CD14-positive monocyte (primary cell): ENCODE measurements at regions not wholly inside any gene's neighbourhood (a gene's known extent, or its start where the extent isn't known, plus 50 kb on each side); places are given as distances from the start of the nearest gene placed in this dataset.

Source experiments
- DNase-seq, 3 donors: peaks; one replicate each; pipeline ENCODE4 v3.0.0-alpha.2; 2011 to 2022
- H2AFZ ChIP-seq: 2 replicates; pipeline ENCODE4 v1.6.0; 2012; ENCODE audit warnings: mild to moderate bottlenecking, low read depth, low read length, inconsistent platforms; ENCODE audit not compliant: insufficient read depth, poor library complexity, severe bottlenecking
- H3K27ac ChIP-seq, 2 donors: 1 replicate in 1 of 2; 2 replicates in 1 of 2; pipeline ENCODE4 v1.5.1; 2012 to 2013; ENCODE audit warnings: low read length in 2 of 2, control low read depth in 1 of 2, inconsistent platforms in 1 of 2, low read depth in 1 of 2, mild to moderate bottlenecking in 1 of 2
- H3K27me3 ChIP-seq, 2 donors: one replicate each; pipeline versions ENCODE4 v1.6.0 to v1.6.1; 2011 to 2013; ENCODE audit warnings: low read length in 2 of 2; ENCODE audit not compliant: control insufficient read depth in 2 of 2, insufficient read depth in 2 of 2
- H3K36me3 ChIP-seq, 2 donors: replicated peaks in 1 of 2; 1 replicate in 1 of 2; 2 replicates in 1 of 2; pipeline versions ENCODE4 v1.5.1 to v1.6.1; 2012 to 2013; ENCODE audit warnings: low read length in 2 of 2, control low read depth in 1 of 2, inconsistent platforms in 1 of 2, mild to moderate bottlenecking in 1 of 2; ENCODE audit not compliant: insufficient read depth in 2 of 2, control insufficient read depth in 1 of 2
- H3K4me1 ChIP-seq, 2 donors: 1 replicate in 1 of 2; 2 replicates in 1 of 2; pipeline versions ENCODE4 v1.5.1 to v1.6.1; 2012 to 2013; ENCODE audit warnings: low read length in 2 of 2, control low read depth in 1 of 2, inconsistent platforms in 1 of 2, mild to moderate bottlenecking in 1 of 2, moderate library complexity in 1 of 2; ENCODE audit not compliant: insufficient read depth in 2 of 2, control insufficient read depth in 1 of 2
- H3K4me2 ChIP-seq: replicated peaks from 2 replicates; pipeline ENCODE3; 2012; ENCODE audit warnings: low read length, moderate library complexity, mild to moderate bottlenecking; ENCODE audit not compliant: poor library complexity, severe bottlenecking; ENCODE audit errors: extremely low read depth
- H3K4me3 ChIP-seq, 3 experiments: fragments of 200-600 bp in 1 of 3; sonication (generic) in 1 of 3; replicated peaks in 1 of 3; 1 replicate in 2 of 3; 2 replicates in 1 of 3; pipeline ENCODE4 v1.5.1; 2011 to 2013; ENCODE audit warnings: low read length in 3 of 3, mild to moderate bottlenecking in 3 of 3, control low read depth in 2 of 3, low read depth in 2 of 3, inconsistent platforms in 1 of 3, moderate library complexity in 1 of 3
- H3K79me2 ChIP-seq: 2 replicates; pipeline ENCODE4 v1.6.0; 2012; ENCODE audit warnings: mild to moderate bottlenecking, control low read depth, inconsistent platforms, low read length, moderate library complexity; ENCODE audit not compliant: insufficient read depth
- H3K9ac ChIP-seq: 2 replicates; pipeline ENCODE4 v1.6.0; 2017; ENCODE audit warnings: low read length, mild to moderate bottlenecking; ENCODE audit not compliant: insufficient read depth, poor library complexity, severe bottlenecking
- H3K9me3 ChIP-seq, 2 donors: replicated peaks in 1 of 2; 1 replicate in 1 of 2; 2 replicates in 1 of 2; pipeline versions ENCODE4 v1.5.1 to v1.6.1; 2012 to 2013; ENCODE audit warnings: low read length in 2 of 2, control low read depth in 1 of 2; ENCODE audit not compliant: control insufficient read depth in 1 of 2, insufficient read depth in 1 of 2
- H4K20me1 ChIP-seq: 2 replicates; pipeline ENCODE4 v1.6.0; 2012; ENCODE audit warnings: mild to moderate bottlenecking, low read length, control low read depth, moderate library complexity; ENCODE audit not compliant: insufficient read depth
- H3K27ac Mint-ChIP-seq, 7 donors: one replicate each; pipeline ENCODE4 v1.8.0; 2020; ENCODE audit warnings: mild to moderate bottlenecking in 7 of 7, mixed read lengths in 7 of 7, moderate library complexity in 6 of 7, inconsistent platforms in 2 of 7
- H3K27me3 Mint-ChIP-seq, 3 donors: one replicate each; pipeline ENCODE4 v1.8.0; 2021 to 2022; ENCODE audit warnings: low read depth in 3 of 3, mild to moderate bottlenecking in 3 of 3, mixed read lengths in 3 of 3, moderate library complexity in 3 of 3, inconsistent platforms in 1 of 3
- H3K36me3 Mint-ChIP-seq, 2 donors: one replicate each; pipeline ENCODE4 v1.8.0; 2020; ENCODE audit warnings: mixed read lengths in 2 of 2, inconsistent platforms in 1 of 2, mild to moderate bottlenecking in 1 of 2
- H3K4me1 Mint-ChIP-seq: one replicate; pipeline ENCODE4 v1.8.0; 2020; ENCODE audit warnings: mild to moderate bottlenecking, mixed read lengths
- H3K4me3 Mint-ChIP-seq, 2 donors: one replicate each; pipeline ENCODE4 v1.8.0; 2020; ENCODE audit warnings: mild to moderate bottlenecking in 2 of 2, mixed read lengths in 2 of 2, moderate library complexity in 1 of 2
- H3K9me3 Mint-ChIP-seq, 7 donors: one replicate each; pipeline ENCODE4 v1.8.0; 2020 to 2022; ENCODE audit warnings: mixed read lengths in 7 of 7, mild to moderate bottlenecking in 6 of 7, moderate library complexity in 6 of 7, inconsistent platforms in 2 of 7
- WGBS: methylation state at CpG from one replicate; pipeline ENCODE4 v1.1.5; 2013; ENCODE audit warnings: missing lambda C conversion rate; ENCODE audit not compliant: insufficient coverage; 5-methylcytosine and 5-hydroxymethylcytosine counted together
- intact Hi-C, 2 donors: fragments of 100-400 bp; cut with micrococcal nuclease; formaldehyde crosslinking; loops; one replicate each; pipeline versions ENCODE4 v1.15.0 to v1.15.1; 2023
- TF ChIP-seq, protein P1 (sequence below): fragments of 200-600 bp; IDR thresholded peaks from one replicate; pipeline ENCODE4 v1.8.0; 2022; ENCODE audit warnings: antibody characterized with exemption, mild to moderate bottlenecking

DNA sequence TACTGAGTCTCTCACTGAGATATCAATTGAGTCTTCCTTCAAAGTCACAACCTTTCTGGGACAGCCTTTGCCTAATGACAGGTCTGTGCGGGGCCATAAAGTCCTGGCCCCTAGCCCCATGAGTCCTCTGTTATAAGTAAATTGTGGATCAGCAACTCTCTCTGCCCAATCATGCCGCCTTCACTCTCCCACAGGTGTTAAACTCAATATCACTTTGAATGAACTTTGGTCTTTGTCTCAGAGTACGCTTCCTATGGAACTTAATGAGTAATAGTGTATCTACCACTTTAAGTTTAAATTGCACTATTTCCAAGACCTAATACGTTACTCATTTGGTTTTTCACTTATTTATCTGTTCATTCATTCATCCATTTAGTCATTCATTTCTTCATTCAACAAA, 826.4 kb downstream of the TUSC7 start:
- H4K20me1 ChIP-seq: no peaks in the 10 kb centered on the region

DNA sequence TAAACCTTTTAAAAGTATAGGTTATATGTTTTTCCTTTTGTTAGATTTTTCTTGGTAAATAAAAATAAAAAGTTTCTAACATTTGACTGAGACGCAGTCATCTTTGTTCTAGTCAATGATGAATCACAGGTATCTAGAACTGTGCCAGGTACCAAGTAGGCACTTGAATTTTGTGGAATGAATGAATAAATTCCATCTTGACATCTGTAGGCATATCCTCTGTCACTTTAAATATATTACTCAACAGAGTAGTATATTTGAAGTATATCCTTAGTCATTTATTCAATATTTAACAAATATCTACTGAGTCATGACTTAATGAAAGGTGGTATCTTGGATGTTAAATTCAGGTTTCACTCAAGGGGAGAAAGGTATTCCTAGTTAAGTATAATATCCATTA, 828.4 kb downstream of the TUSC7 start:
- TF ChIP-seq, protein P1, sequence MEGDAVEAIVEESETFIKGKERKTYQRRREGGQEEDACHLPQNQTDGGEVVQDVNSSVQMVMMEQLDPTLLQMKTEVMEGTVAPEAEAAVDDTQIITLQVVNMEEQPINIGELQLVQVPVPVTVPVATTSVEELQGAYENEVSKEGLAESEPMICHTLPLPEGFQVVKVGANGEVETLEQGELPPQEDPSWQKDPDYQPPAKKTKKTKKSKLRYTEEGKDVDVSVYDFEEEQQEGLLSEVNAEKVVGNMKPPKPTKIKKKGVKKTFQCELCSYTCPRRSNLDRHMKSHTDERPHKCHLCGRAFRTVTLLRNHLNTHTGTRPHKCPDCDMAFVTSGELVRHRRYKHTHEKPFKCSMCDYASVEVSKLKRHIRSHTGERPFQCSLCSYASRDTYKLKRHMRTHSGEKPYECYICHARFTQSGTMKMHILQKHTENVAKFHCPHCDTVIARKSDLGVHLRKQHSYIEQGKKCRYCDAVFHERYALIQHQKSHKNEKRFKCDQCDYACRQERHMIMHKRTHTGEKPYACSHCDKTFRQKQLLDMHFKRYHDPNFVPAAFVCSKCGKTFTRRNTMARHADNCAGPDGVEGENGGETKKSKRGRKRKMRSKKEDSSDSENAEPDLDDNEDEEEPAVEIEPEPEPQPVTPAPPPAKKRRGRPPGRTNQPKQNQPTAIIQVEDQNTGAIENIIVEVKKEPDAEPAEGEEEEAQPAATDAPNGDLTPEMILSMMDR: no peak
- H3K27ac Mint-ChIP-seq: no peak overlapping the region

More for the DNA sequence above, 826.4 kb downstream of the TUSC7 start:
- Histone ChIP-seq H3K4me1 (no peaks in the 10 kb centered on the region), H3K4me3 (no peak overlapping the region), H3K4me2 (no peak overlapping the region), H3K27ac (no peak overlapping the region), H2AFZ (no peak overlapping the region), H3K36me3 (no peaks in the 10 kb centered on the region), H3K27me3 (peaks cover 0 to 2% of the 10 kb centered on the region in 2 donors), H3K9me3 (no peaks in the 10 kb centered on the region), H3K79me2 (no peaks in the 10 kb centered on the region), H3K9ac (no peak overlapping the region)
- intact Hi-C loops: no loop called here
- DNase-seq: no peak
- WGBS: no CpG with 5 or more reads among the region's 4 CpGs
- H3K36me3 Mint-ChIP-seq: no peaks in the 10 kb centered on the region
- peaks cover 0 to 5% (median 3%) of the 10 kb centered on the region in 3 donors for H3K27me3 Mint-ChIP-seq
- H3K27ac Mint-ChIP-seq: no peak overlapping the region
- H3K4me1 Mint-ChIP-seq: no peaks in the 10 kb centered on the region
- peaks cover 0 to 6% (median 0%) of the 10 kb centered on the region in 7 donors for H3K9me3 Mint-ChIP-seq
- TF ChIP-seq, protein P1: no peak
- H3K4me3 Mint-ChIP-seq: no peak overlapping the region

More for the DNA sequence above, 828.4 kb downstream of the TUSC7 start:
- no peaks in the 10 kb centered on the region for H3K4me1 Mint-ChIP-seq
- H3K27ac ChIP-seq: no peak overlapping the region
- no peaks in the 10 kb centered on the region for H3K36me3 ChIP-seq
- intact Hi-C loops: no loop called here
- H3K4me1 ChIP-seq: no peaks in the 10 kb centered on the region
- H3K4me3 ChIP-seq: no peak overlapping the region
- H3K9ac ChIP-seq: no peak overlapping the region
- peaks cover 0 to 6% (median 0%) of the 10 kb centered on the region in 7 donors for H3K9me3 Mint-ChIP-seq
- no peak overlapping the region for H3K4me3 Mint-ChIP-seq
- H3K27me3 ChIP-seq: peaks cover 0 to 2% of the 10 kb centered on the region in 2 donors
- H3K9me3 ChIP-seq: no peaks in the 10 kb centered on the region
- no peak overlapping the region for H2AFZ ChIP-seq
- H3K27me3 Mint-ChIP-seq: peaks cover 0 to 3% (median 2%) of the 10 kb centered on the region in 3 donors
- no peaks in the 10 kb centered on the region for H3K79me2 ChIP-seq
- H3K4me2 ChIP-seq: no peak overlapping the region
- no peak for DNase-seq
- no peaks in the 10 kb centered on the region for H3K36me3 Mint-ChIP-seq
- no peaks in the 10 kb centered on the region for H4K20me1 ChIP-seq
- no CpG with 5 or more reads among the region's 1 CpG for WGBS
